Uterus (tissue), 3 donors: ENCODE measurements at regions not wholly inside any gene's neighbourhood (a gene's known extent, or its start where the extent isn't known, plus 50 kb on each side); places are given as distances from the start of the nearest gene placed in this dataset.

Experiments used
- DNase-seq, 2 donors: peaks; one replicate each; pipeline ENCODE4 v3.0.0-alpha.2; 2019 to 2020
- H3K27ac ChIP-seq, 2 donors: fragments of 200-600 bp; sonication (generic); 1 replicate in 1 of 2; 2 replicates in 1 of 2; pipeline ENCODE4 v1.5.1; 2016 to 2018
- H3K27me3 ChIP-seq, 2 donors: fragments of 200-600 bp; sonication (generic); one replicate each; pipeline ENCODE4 v1.5.1; 2018 to 2019; ENCODE audit warnings: control low read depth in 1 of 2
- H3K36me3 ChIP-seq, 2 donors: fragments of 200-600 bp; sonication (generic); one replicate each; pipeline ENCODE4 v1.5.1; 2019; ENCODE audit warnings: control low read depth in 1 of 2
- H3K4me1 ChIP-seq, 2 donors: fragments of 200-600 bp; sonication (generic); one replicate each; pipeline ENCODE4 v1.5.1; 2018 to 2019; ENCODE audit warnings: control low read depth in 1 of 2
- H3K4me3 ChIP-seq, 2 donors: fragments of 200-600 bp; sonication (generic); 1 replicate in 1 of 2; 2 replicates in 1 of 2; pipeline ENCODE4 v1.5.1; 2018 to 2019; ENCODE audit warnings: mild to moderate bottlenecking in 1 of 2
- H3K9me3 ChIP-seq, 2 donors: fragments of 200-600 bp; sonication (generic); one replicate each; pipeline ENCODE4 v1.5.1; 2019; ENCODE audit warnings: control low read depth in 1 of 2
- CTCF ChIP-seq, 4 experiments: fragments of 200-600 bp in 2 of 4; fragments of 450-650 bp in 2 of 4; sonication (generic) in 2 of 4; IDR thresholded peaks; one replicate each; pipeline ENCODE4 v1.5.1; 2016 to 2019; ENCODE audit warnings: antibody characterized with exemption in 4 of 4, mild to moderate bottlenecking in 2 of 4, moderate library complexity in 1 of 4
- POLR2A ChIP-seq, 2 donors: fragments of 450-650 bp; IDR thresholded peaks; one replicate each; pipeline ENCODE4 v1.6.1; 2016; ENCODE audit warnings: antibody characterized with exemption in 2 of 2, mild to moderate bottlenecking in 1 of 2, moderate library complexity in 1 of 2
- intact Hi-C: fragments of 100-400 bp; cut with DNase I; formaldehyde crosslinking; loops from one replicate; pipeline ENCODE4 v1.15.1; 2023; ENCODE audit warnings: low total_unique reads
- donor health status: DM: yes; HTN: yes; CAD: no.

- TF ChIP-seq POLR2A (IDR thresholded peaks at IDR 0.05) = no peak
- no peak for TF ChIP-seq CTCF (IDR thresholded peaks at IDR 0.05)
- H3K9me3 ChIP-seq = peaks cover 0 to 5% of the 10 kb centered on the region in 2 donors
- no peaks in the 10 kb centered on the region for H3K27me3 ChIP-seq
- no peaks in the 10 kb centered on the region for H3K36me3 ChIP-seq
- no peak for DNase-seq
- no peak overlapping the region for H3K27ac ChIP-seq
- no peaks in the 10 kb centered on the region for H3K4me1 ChIP-seq
- intact Hi-C loops = no loop called here
- H3K4me3 ChIP-seq = no peak overlapping the region
Measured at GRCh38 chr7:155184923-155185322, 112.8 kb upstream of the INSIG1 start.

GRCh38 chr7:155187061-155187785, 110.5 kb upstream of the INSIG1 start:
- TF ChIP-seq POLR2A (IDR thresholded peaks at IDR 0.05) = no peak
- intact Hi-C loops = no loop called here
- Histone ChIP-seq H3K4me3 (no peak overlapping the region), H3K36me3 (no peaks in the 10 kb centered on the region), H3K27me3 (no peaks in the 10 kb centered on the region), H3K27ac (no peak overlapping the region), H3K9me3 (peaks cover 0 to 5% of the 10 kb centered on the region in 2 donors), H3K4me1 (no peaks in the 10 kb centered on the region)
- DNase-seq = no peak

DNA sequence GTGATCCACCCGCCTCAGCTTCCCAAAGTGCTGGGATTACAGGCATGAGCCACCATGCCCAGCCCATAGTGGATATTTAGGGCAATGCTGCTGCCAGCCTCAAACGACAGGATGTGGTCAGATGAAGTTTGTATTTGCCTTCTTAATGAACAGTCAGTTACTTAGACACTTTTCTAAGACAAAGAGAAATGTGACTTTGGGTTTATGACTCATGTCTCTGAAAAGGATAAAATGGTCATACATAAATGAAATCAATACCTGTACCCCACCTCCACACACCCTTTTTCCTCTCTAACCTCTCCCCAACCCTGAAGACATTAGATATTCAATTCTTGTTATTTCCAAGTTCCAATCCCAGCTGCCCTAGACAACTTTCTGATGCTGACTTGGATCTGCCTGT, 109.3 kb upstream of the INSIG1 start:
- Histone ChIP-seq H3K4me3 (no peak overlapping the region), H3K4me1 (no peaks in the 10 kb centered on the region), H3K27ac (no peak overlapping the region), H3K9me3 (peaks cover 0 to 5% of the 10 kb centered on the region in 2 donors), H3K27me3 (no peaks in the 10 kb centered on the region), H3K36me3 (no peaks in the 10 kb centered on the region)
- TF ChIP-seq POLR2A (IDR thresholded peaks at IDR 0.05) (no peak), CTCF (IDR thresholded peaks at IDR 0.05) (no peak)
- intact Hi-C loops = no loop called here
- no peak for DNase-seq

GRCh38 chr7:155188821-155189581, 108.7 kb upstream of the INSIG1 start:
- DNase-seq = no peak
- peaks cover 0 to 5% of the 10 kb centered on the region in 2 donors for H3K9me3 ChIP-seq
- H3K27me3 ChIP-seq = no peaks in the 10 kb centered on the region
- no peak for TF ChIP-seq POLR2A (IDR thresholded peaks at IDR 0.05)
- no peak for TF ChIP-seq CTCF (IDR thresholded peaks at IDR 0.05)
- H3K36me3 ChIP-seq = no peaks in the 10 kb centered on the region
- H3K4me3 ChIP-seq = no peak overlapping the region
- no peaks in the 10 kb centered on the region for H3K4me1 ChIP-seq
- no peak overlapping the region for H3K27ac ChIP-seq
- intact Hi-C loops = no loop called here

- no peak for TF ChIP-seq CTCF (IDR thresholded peaks at IDR 0.05)
- no peak for TF ChIP-seq POLR2A (IDR thresholded peaks at IDR 0.05)
- Histone ChIP-seq H3K4me3 (no peak overlapping the region), H3K27ac (no peak overlapping the region), H3K4me1 (no peaks in the 10 kb centered on the region), H3K9me3 (peaks cover 0 to 5% of the 10 kb centered on the region in 2 donors), H3K36me3 (no peaks in the 10 kb centered on the region), H3K27me3 (no peaks in the 10 kb centered on the region)
- no peak for DNase-seq
- intact Hi-C loops = no loop called here
Measured at GRCh38 chr7:155189590-155189989, 108.1 kb upstream of the INSIG1 start.
